SK-N-SH (cell line): ENCODE measurements at regions not wholly inside any gene's neighbourhood (a gene's known extent, or its start where the extent isn't known, plus 50 kb on each side); places are given as distances from the start of the nearest gene placed in this dataset.

Source experiments
- CTCF ChIA-PET: fragments of 300-600, 350-600 bp; formaldehyde crosslinking; extraction: SDS; loops from one replicate; lab custom pipeline; 2021; lab: Yijun Ruan, JAX
- POLR2A ChIA-PET: fragments of 350-600 bp; sonication (Branson Sonifier 250); formaldehyde crosslinking; extraction: SDS; loops from one replicate; lab custom pipeline; 2020; ENCODE audit warnings: antibody characterized with exemption, inconsistent platforms; lab: Yijun Ruan, JAX
- DNase-seq: peaks from one replicate; pipeline ENCODE4 v3.0.0; 2012
- H2AFZ ChIP-seq: fragments of 200-600 bp; sonication (generic); 2 replicates; pipeline ENCODE4 v1.8.1; 2016; ENCODE audit warnings: antibody characterized with exemption, mild to moderate bottlenecking, low read depth
- H3F3A ChIP-seq: fragments of 200-600 bp; sonication (generic); replicated peaks from 2 replicates; pipeline ENCODE3; 2016; ENCODE audit warnings: antibody characterized with exemption, mild to moderate bottlenecking; ENCODE audit not compliant: insufficient read depth
- H3K27ac ChIP-seq, 2 experiments: fragments of 200-500 bp in 1 of 2; fragments of 200-600 bp in 1 of 2; sonication (Bioruptor generic) in 1 of 2; sonication (generic), shearing (Covaris generic) in 1 of 2; 2 replicates each; pipeline versions ENCODE4 v1.5.1 to v1.6.1; 2014 to 2016; ENCODE audit warnings: low read depth in 2 of 2, inconsistent platforms in 1 of 2, low read length in 1 of 2, mild to moderate bottlenecking in 1 of 2, mixed read lengths in 1 of 2
- H3K27me3 ChIP-seq: fragments of 200-600 bp; sonication (generic), shearing (Covaris generic); 2 replicates; pipeline ENCODE4 v1.6.1; 2016; ENCODE audit warnings: mixed run types; ENCODE audit not compliant: insufficient read depth
- H3K36me3 ChIP-seq, 2 experiments: fragments of 200-500 bp in 1 of 2; fragments of 200-600 bp in 1 of 2; sonication (Bioruptor generic) in 1 of 2; sonication (generic) in 1 of 2; replicated peaks in 1 of 2; 2 replicates each; pipeline versions ENCODE3 to v1.5.1; 2014 to 2016; ENCODE audit warnings: low read length in 1 of 2, mild to moderate bottlenecking in 1 of 2; ENCODE audit not compliant: insufficient read depth in 2 of 2, control insufficient read depth in 1 of 2
- H3K4me1 ChIP-seq, 2 experiments: fragments of 200-500 bp in 1 of 2; fragments of 200-600 bp in 1 of 2; sonication (Bioruptor generic) in 1 of 2; sonication (generic), shearing (Covaris generic) in 1 of 2; 2 replicates each; pipeline versions ENCODE4 v1.5.1 to v1.6.1; 2014 to 2016; ENCODE audit warnings: low read depth in 1 of 2, low read length in 1 of 2, mixed run types in 1 of 2; ENCODE audit not compliant: insufficient read depth in 2 of 2, control insufficient read depth in 1 of 2
- H3K4me2 ChIP-seq: fragments of 200-600 bp; sonication (generic), shearing (Covaris generic); 2 replicates; pipeline ENCODE4 v1.6.1; 2017; ENCODE audit warnings: mixed run types
- H3K4me3 ChIP-seq, 2 experiments: fragments of 200-500 bp in 1 of 2; fragments of 200-600 bp in 1 of 2; sonication (Bioruptor generic) in 1 of 2; sonication (generic), shearing (Covaris generic) in 1 of 2; 2 replicates each; pipeline versions ENCODE4 v1.5.1 to v1.8.1; 2014 to 2016; ENCODE audit warnings: low read depth in 2 of 2, inconsistent platforms in 1 of 2, low read length in 1 of 2, mild to moderate bottlenecking in 1 of 2, mixed read lengths in 1 of 2, moderate library complexity in 1 of 2
- H3K79me2 ChIP-seq: fragments of 200-600 bp; sonication (generic); 2 replicates; pipeline ENCODE4 v1.8.1; 2017; ENCODE audit warnings: mild to moderate bottlenecking; ENCODE audit not compliant: insufficient read depth
- H3K9ac ChIP-seq: fragments of 200-600 bp; sonication (generic); 2 replicates; pipeline ENCODE4 v1.6.1; 2017; ENCODE audit warnings: mixed run types
- H3K9me2 ChIP-seq: fragments of 200-600 bp; sonication (generic); 2 replicates; pipeline ENCODE4 v1.6.1; 2017; ENCODE audit warnings: mixed run types
- H3K9me3 ChIP-seq: fragments of 200-600 bp; sonication (generic); 2 replicates; pipeline ENCODE4 v1.6.1; 2017; ENCODE audit warnings: mixed run types, mild to moderate bottlenecking, moderate library complexity
- H4K20me1 ChIP-seq: fragments of 200-600 bp; sonication (generic); 2 replicates; pipeline ENCODE4 v1.6.1; 2017; ENCODE audit warnings: mild to moderate bottlenecking, mixed run types; ENCODE audit not compliant: insufficient read depth
- EZH2phosphoT487 ChIP-seq: fragments of 200-600 bp; sonication (generic); IDR thresholded peaks from 2 replicates; pipeline ENCODE4 v1.6.1; 2017; ENCODE audit warnings: low read depth, mixed run types, mild to moderate bottlenecking, antibody characterized with exemption, moderate library complexity, borderline replicate concordance
- GABPA ChIP-seq: IDR thresholded peaks from 2 replicates; pipeline ENCODE4 v1.4.0; 2012; ENCODE audit warnings: low read depth, mild to moderate bottlenecking
- GATA2 ChIP-seq: sonication (generic); formaldehyde crosslinking; IDR thresholded peaks from 2 replicates; pipeline ENCODE4 v1.5.0; 2020; ENCODE audit warnings: mild to moderate bottlenecking, missing genetic modification reagents
- IRF3 ChIP-seq: fragments of 150-350 bp; IDR thresholded peaks from 2 replicates; pipeline ENCODE4 v1.6.1; 2016; ENCODE audit warnings: mild to moderate bottlenecking, low read depth, low read length
- MAX ChIP-seq: IDR thresholded peaks from 2 replicates; pipeline ENCODE4 v1.4.0; 2012; ENCODE audit warnings: low read depth
- MEF2A ChIP-seq: IDR thresholded peaks from 2 replicates; pipeline ENCODE4 v1.4.0; 2012; ENCODE audit warnings: low read depth, borderline replicate concordance
- MXI1 ChIP-seq: IDR thresholded peaks from 2 replicates; pipeline ENCODE4 v1.6.1; 2012; ENCODE audit warnings: mild to moderate bottlenecking, low read depth, low read length, improper control_type of control experiment
- NFIC ChIP-seq: IDR thresholded peaks from 2 replicates; pipeline ENCODE4 v1.4.0; 2012; ENCODE audit warnings: borderline replicate concordance
- NRF1 ChIP-seq: IDR thresholded peaks from 2 replicates; pipeline ENCODE4 v1.6.1; 2012; ENCODE audit warnings: low read depth, mild to moderate bottlenecking, low read length
- PBX3 ChIP-seq: IDR thresholded peaks from 2 replicates; pipeline ENCODE4; 2012
- POLR2AphosphoS5 ChIP-seq: IDR thresholded peaks from 2 replicates; pipeline ENCODE4 v1.6.1; 2012; ENCODE audit warnings: low read depth, low read length
- RCOR1 ChIP-seq: fragments of 150-350 bp; IDR thresholded peaks from 2 replicates; pipeline ENCODE4 v1.6.1; 2017; ENCODE audit warnings: antibody characterized with exemption, low read length
- RFX5 ChIP-seq: IDR thresholded peaks from 2 replicates; pipeline ENCODE4 v1.6.1; 2012; ENCODE audit warnings: mild to moderate bottlenecking, improper control_type of control experiment, low read length
- RXRA ChIP-seq: IDR thresholded peaks from 2 replicates; pipeline ENCODE4 v1.4.0; 2012; ENCODE audit warnings: low read depth, mild to moderate bottlenecking, borderline replicate concordance
- SIN3A ChIP-seq: IDR thresholded peaks from 2 replicates; pipeline ENCODE4 v1.6.1; 2012; ENCODE audit warnings: low read depth, mild to moderate bottlenecking, low read length, moderate library complexity, borderline replicate concordance
- SMC3 ChIP-seq: IDR thresholded peaks from 2 replicates; pipeline ENCODE4 v1.6.1; 2012; ENCODE audit warnings: low read depth, low read length, improper control_type of control experiment
- TAF1 ChIP-seq: IDR thresholded peaks from 2 replicates; pipeline ENCODE4 v1.6.1; 2012; ENCODE audit warnings: low read depth, mild to moderate bottlenecking, low read length, moderate library complexity, borderline replicate concordance
- TCF12 ChIP-seq: IDR thresholded peaks from 2 replicates; pipeline ENCODE4 v1.4.0; 2012
- TEAD4 ChIP-seq: IDR thresholded peaks from 2 replicates; pipeline ENCODE4 v1.4.0; 2012; ENCODE audit warnings: mild to moderate bottlenecking, borderline replicate concordance; ENCODE audit not compliant: insufficient read depth
- WGBS: methylation state at CpG from one replicate; pipeline ENCODE4 v1.1.6; 2017; ENCODE audit warnings: low lambda C conversion rate; 5-methylcytosine and 5-hydroxymethylcytosine counted together
- TF ChIP-seq, protein P1 (sequence below): IDR thresholded peaks from 2 replicates; pipeline ENCODE4 v1.4.0; 2012; ENCODE audit warnings: low read depth, borderline replicate concordance

- 82% methylated on average over 4 of the region's 4 CpGs for WGBS
- no peaks in the 10 kb centered on the region for H3K27me3 ChIP-seq
- no peak overlapping the region for H3K27ac ChIP-seq
- ChIA-PET POLR2A (no interaction called here), CTCF (interaction anchor here (1.2 to 3.8 kb wide), 8 partner anchors 10 to 328 kb away, joined by 3 to 26 read pairs (median 5); partner anchors contain the start of gene SIX2)
- H3K4me3 ChIP-seq = no peak overlapping the region
- H3K36me3 ChIP-seq = no peaks in the 10 kb centered on the region
- H3K9me3 ChIP-seq = no peaks in the 10 kb centered on the region
- no peaks in the 10 kb centered on the region for H3K79me2 ChIP-seq
- no peak for TF ChIP-seq POLR2AphosphoS5
- TF ChIP-seq RCOR1 = no peak
- no peak for TF ChIP-seq TAF1
- TF ChIP-seq, protein P1, sequence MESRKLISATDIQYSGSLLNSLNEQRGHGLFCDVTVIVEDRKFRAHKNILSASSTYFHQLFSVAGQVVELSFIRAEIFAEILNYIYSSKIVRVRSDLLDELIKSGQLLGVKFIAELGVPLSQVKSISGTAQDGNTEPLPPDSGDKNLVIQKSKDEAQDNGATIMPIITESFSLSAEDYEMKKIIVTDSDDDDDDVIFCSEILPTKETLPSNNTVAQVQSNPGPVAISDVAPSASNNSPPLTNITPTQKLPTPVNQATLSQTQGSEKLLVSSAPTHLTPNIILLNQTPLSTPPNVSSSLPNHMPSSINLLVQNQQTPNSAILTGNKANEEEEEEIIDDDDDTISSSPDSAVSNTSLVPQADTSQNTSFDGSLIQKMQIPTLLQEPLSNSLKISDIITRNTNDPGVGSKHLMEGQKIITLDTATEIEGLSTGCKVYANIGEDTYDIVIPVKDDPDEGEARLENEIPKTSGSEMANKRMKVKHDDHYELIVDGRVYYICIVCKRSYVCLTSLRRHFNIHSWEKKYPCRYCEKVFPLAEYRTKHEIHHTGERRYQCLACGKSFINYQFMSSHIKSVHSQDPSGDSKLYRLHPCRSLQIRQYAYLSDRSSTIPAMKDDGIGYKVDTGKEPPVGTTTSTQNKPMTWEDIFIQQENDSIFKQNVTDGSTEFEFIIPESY = no peak
- no peak for TF ChIP-seq MAX
- TF ChIP-seq GABPA = no peak
- TF ChIP-seq RXRA = no peak
- no peak for TF ChIP-seq RFX5
- no peak for TF ChIP-seq MXI1
- TF ChIP-seq IRF3 = no peak
- TF ChIP-seq TEAD4 = no peak
- TF ChIP-seq SIN3A = no peak
- TF ChIP-seq PBX3 = no peak
- TF ChIP-seq NRF1 = no peak
- no peak for TF ChIP-seq NFIC
- no peak for TF ChIP-seq EZH2phosphoT487
- TF ChIP-seq MEF2A = no peak
- TF ChIP-seq TCF12 = no peak
- TF ChIP-seq GATA2 (CRISPR knock-in tag) = no peak
- no peak for TF ChIP-seq SMC3
- H4K20me1 ChIP-seq = no peaks in the 10 kb centered on the region
- no peak overlapping the region for H2AFZ ChIP-seq
- H3K4me2 ChIP-seq = no peak overlapping the region
- DNase-seq = no peak
- no peaks in the 10 kb centered on the region for H3K9me2 ChIP-seq
- H3F3A ChIP-seq = peaks cover 3% of the 10 kb centered on the region
- no peak overlapping the region for H3K9ac ChIP-seq
- H3K4me1 ChIP-seq = peaks cover 0 to 14% of the 10 kb centered on the region in 2 experiments; a peak in 2 of 4 replicates
These were observed 157.1 kb upstream of the SIX2 start for GRCh38 chr2:45166229-45166890.
